OCI-LY7 (cell line): ENCODE measurements at regions not wholly inside any gene's neighbourhood (a gene's known extent, or its start where the extent isn't known, plus 50 kb on each side); places are given as distances from the start of the nearest gene placed in this dataset.

ENCODE experiments used
- BruUV-seq: library from RNA; stranded (reverse); fragments of 400-500 nt; replicated peaks from 2 replicates; lab custom pipeline; 2021; lab: Mats Ljungman, UMichigan
- CTCF ChIA-PET: fragments of 300-600 bp; sonication (Branson Sonifier 250); formaldehyde crosslinking; loops from one replicate; lab custom pipeline; 2022; ENCODE audit warnings: antibody characterized with exemption; ENCODE audit not compliant: unreplicated experiment; lab: Charles Lee
- POLR2A ChIA-PET: fragments of 300-600 bp; sonication (Branson Sonifier 250); formaldehyde crosslinking; loops from one replicate; lab custom pipeline; 2022; ENCODE audit warnings: antibody characterized with exemption; lab: Charles Lee
- DNase-seq: peaks from one replicate; pipeline ENCODE4 v3.0.0-alpha.2; 2015; ENCODE audit warnings: low spot score
- H2AFZ ChIP-seq: fragments of 200-600 bp; sonication (generic), shearing (Covaris generic); 2 replicates; pipeline ENCODE4 v1.6.1; 2014; ENCODE audit warnings: mild to moderate bottlenecking, antibody characterized with exemption, low read length, moderate library complexity
- H3K27ac ChIP-seq: fragments of 200-600 bp; sonication (generic); 2 replicates; pipeline ENCODE4 v1.5.1; 2014; ENCODE audit warnings: mixed run types, low read depth, mild to moderate bottlenecking, moderate library complexity, low read length, inconsistent platforms; ENCODE audit not compliant: poor library complexity, severe bottlenecking
- H3K36me3 ChIP-seq: fragments of 200-600 bp; sonication (generic); 2 replicates; pipeline ENCODE4 v1.6.1; 2014; ENCODE audit warnings: mild to moderate bottlenecking, antibody characterized with exemption, low read length, moderate library complexity, mixed read lengths; ENCODE audit not compliant: insufficient read depth
- H3K4me1 ChIP-seq: fragments of 200-600 bp; sonication (generic); 2 replicates; pipeline ENCODE4 v1.5.1; 2014; ENCODE audit warnings: mild to moderate bottlenecking, low read length; ENCODE audit not compliant: insufficient read depth, poor library complexity, severe bottlenecking
- H3K4me2 ChIP-seq: fragments of 200-600 bp; sonication (generic); 2 replicates; pipeline ENCODE4 v1.6.1; 2014; ENCODE audit warnings: mild to moderate bottlenecking, low read length
- H3K4me3 ChIP-seq: fragments of 200-600 bp; sonication (generic); 2 replicates; pipeline ENCODE4 v1.5.1; 2014; ENCODE audit warnings: mild to moderate bottlenecking, low read depth, low read length; ENCODE audit not compliant: poor library complexity, severe bottlenecking
- H3K79me2 ChIP-seq: fragments of 200-600 bp; sonication (generic); 2 replicates; pipeline ENCODE4 v1.6.1; 2016; ENCODE audit warnings: low read depth, mild to moderate bottlenecking, low read length, moderate library complexity, mixed read lengths; ENCODE audit not compliant: insufficient read depth
- H3K9me2 ChIP-seq: fragments of 200-600 bp; sonication (generic); 2 replicates; pipeline ENCODE4 v1.6.1; 2016; ENCODE audit warnings: mild to moderate bottlenecking, low read length, mixed read lengths; ENCODE audit not compliant: insufficient read depth
- H3K9me3 ChIP-seq: fragments of 200-600 bp; sonication (generic); 2 replicates; pipeline ENCODE4 v1.6.1; 2014; ENCODE audit warnings: mild to moderate bottlenecking, mixed run types, low read length, mixed read lengths
- H4K20me1 ChIP-seq: fragments of 200-600 bp; sonication (generic); 2 replicates; pipeline ENCODE4 v1.6.1; 2014; ENCODE audit warnings: mild to moderate bottlenecking, antibody characterized with exemption, low read length, moderate library complexity, mixed read lengths; ENCODE audit not compliant: insufficient read depth
- EZH2phosphoT487 ChIP-seq: fragments of 200-600 bp; sonication (generic); IDR thresholded peaks from 2 replicates; pipeline ENCODE4 v1.6.1; 2018; ENCODE audit warnings: low read depth, borderline replicate concordance, mild to moderate bottlenecking, mixed run types, antibody characterized with exemption, low read length, moderate library complexity, mixed read lengths
- intact Hi-C: fragments of 100-400 bp; cut with micrococcal nuclease; formaldehyde crosslinking; loops from one replicate; pipeline ENCODE4 v1.10.0; 2022; ENCODE audit not compliant: unreplicated experiment
- TF ChIP-seq, protein P1 (sequence below): fragments of 200-600 bp; sonication (generic); conservative IDR thresholded peaks from 2 replicates; pipeline ENCODE4 v1.5.1; 2014; ENCODE audit warnings: mild to moderate bottlenecking, antibody characterized with exemption, low read length, moderate library complexity, mixed read lengths

DNA sequence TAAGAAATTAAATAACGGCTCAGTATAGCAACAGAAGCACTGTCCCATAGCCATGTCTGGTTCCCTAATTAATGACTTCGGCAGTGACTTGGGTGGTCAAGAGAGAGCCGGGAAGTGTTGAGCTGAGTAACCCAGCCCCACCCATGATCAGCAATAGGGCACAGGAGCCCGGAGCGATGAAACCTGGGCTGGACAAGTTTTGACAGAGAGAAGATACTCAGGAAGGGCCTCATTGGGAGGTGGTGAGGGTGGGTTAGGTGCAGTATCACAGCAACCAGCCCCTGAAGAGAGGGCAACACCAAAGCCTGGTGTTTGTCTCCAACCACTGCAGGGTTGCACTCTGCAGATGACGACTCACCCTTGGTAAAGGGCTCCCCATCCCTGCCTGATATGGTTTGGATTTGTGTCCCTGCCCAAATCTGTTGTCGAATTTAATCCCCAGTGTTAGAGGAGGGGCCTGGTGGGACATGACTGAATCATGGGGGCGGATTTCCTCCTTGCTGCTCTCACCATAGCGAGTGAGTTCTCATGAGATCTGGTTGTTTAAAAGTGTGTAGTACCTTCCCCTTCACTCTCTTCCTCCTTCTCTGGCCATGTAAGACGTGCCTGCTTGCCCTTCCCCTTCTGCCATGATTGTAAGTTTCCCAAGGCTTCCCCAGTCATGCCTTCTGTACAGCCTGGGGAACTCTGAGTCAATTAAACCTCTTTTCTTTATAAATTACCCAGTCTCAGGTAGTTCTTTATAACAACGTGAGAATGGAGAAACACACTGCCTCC lies 124.9 kb upstream of the MED13L start:
- DNase-seq = no peak
- H3K4me3 ChIP-seq = no peak overlapping the region
- H3K36me3 ChIP-seq = no peaks in the 10 kb centered on the region
- POLR2A ChIA-PET = interaction anchor here (0.6 kb wide), 1 partner anchor 1062 kb away, joined by 3 read pairs; no protein-coding TSS in a partner anchor
- TF ChIP-seq, protein P1, sequence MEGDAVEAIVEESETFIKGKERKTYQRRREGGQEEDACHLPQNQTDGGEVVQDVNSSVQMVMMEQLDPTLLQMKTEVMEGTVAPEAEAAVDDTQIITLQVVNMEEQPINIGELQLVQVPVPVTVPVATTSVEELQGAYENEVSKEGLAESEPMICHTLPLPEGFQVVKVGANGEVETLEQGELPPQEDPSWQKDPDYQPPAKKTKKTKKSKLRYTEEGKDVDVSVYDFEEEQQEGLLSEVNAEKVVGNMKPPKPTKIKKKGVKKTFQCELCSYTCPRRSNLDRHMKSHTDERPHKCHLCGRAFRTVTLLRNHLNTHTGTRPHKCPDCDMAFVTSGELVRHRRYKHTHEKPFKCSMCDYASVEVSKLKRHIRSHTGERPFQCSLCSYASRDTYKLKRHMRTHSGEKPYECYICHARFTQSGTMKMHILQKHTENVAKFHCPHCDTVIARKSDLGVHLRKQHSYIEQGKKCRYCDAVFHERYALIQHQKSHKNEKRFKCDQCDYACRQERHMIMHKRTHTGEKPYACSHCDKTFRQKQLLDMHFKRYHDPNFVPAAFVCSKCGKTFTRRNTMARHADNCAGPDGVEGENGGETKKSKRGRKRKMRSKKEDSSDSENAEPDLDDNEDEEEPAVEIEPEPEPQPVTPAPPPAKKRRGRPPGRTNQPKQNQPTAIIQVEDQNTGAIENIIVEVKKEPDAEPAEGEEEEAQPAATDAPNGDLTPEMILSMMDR = no peak
- no peak for TF ChIP-seq EZH2phosphoT487
- no peaks in the 10 kb centered on the region for H3K9me2 ChIP-seq
- H3K4me2 ChIP-seq = no peak overlapping the region
- H4K20me1 ChIP-seq = no peaks in the 10 kb centered on the region
- no peaks in the 10 kb centered on the region for H3K4me1 ChIP-seq
- intact Hi-C loops = no loop called here
- peaks cover 8% of the 10 kb centered on the region for H3K9me3 ChIP-seq
- H3K27ac ChIP-seq = no peak overlapping the region
- H3K79me2 ChIP-seq = no peaks in the 10 kb centered on the region
- CTCF ChIA-PET = no interaction called here
- BruUV-seq = no TSS peak
- H2AFZ ChIP-seq = no peak overlapping the region

DNA sequence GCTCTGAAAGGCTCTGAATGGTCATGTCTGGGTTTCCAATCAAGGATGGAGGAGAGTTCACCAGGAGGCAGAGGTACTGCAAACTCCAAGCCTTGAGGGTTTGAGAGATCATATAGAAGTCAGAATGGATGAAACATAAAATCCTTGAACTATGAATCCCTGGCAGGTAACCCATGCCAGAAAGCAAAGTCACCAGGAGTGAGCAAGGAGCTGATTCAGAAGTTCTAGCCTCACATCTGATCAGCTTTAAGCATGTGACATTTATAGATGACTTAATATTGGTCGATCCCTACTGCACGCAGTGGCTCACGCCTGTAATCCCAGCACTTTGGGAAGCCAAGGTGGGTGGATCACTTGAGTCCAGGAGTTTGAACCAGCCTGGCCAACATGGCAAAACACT lies 126.1 kb upstream of the MED13L start:
- Histone ChIP-seq H3K9me2 (no peaks in the 10 kb centered on the region), H3K79me2 (no peaks in the 10 kb centered on the region), H4K20me1 (no peaks in the 10 kb centered on the region), H3K4me1 (no peaks in the 10 kb centered on the region), H3K27ac (no peak overlapping the region), H3K4me3 (no peak overlapping the region), H3K36me3 (no peaks in the 10 kb centered on the region), H2AFZ (no peak overlapping the region), H3K4me2 (no peak overlapping the region), H3K9me3 (peaks cover 8% of the 10 kb centered on the region)
- no TSS peak for BruUV-seq
- TF ChIP-seq, protein P1 = no peak
- TF ChIP-seq EZH2phosphoT487 = no peak
- ChIA-PET CTCF (no interaction called here), POLR2A (interaction anchor here (0.7 kb wide), 1 partner anchor 980 kb away, joined by 3 read pairs; no protein-coding TSS in a partner anchor)
- intact Hi-C loops = no loop called here
- DNase-seq = no peak

DNA sequence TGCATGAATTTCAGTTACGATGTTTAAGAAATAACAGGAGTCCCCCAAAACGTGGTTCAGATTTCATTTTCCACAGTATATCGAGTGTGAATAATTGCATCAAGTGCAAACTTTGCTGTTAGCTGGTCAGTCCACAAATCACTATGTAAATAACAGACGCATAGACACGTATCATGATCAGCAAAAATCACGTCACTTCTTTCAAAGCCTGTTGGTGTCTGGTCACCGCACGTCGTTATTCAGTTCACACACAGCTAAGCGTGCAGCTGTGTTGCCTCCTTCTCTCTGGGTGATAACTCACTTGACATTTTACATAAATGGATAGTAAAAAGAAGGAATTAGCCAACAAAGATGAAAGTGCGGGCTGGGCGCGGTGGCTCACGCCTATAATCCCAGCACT lies 126.8 kb upstream of the MED13L start:
- Histone ChIP-seq H2AFZ (no peak overlapping the region), H3K9me3 (peaks cover 8% of the 10 kb centered on the region), H3K27ac (no peak overlapping the region), H3K36me3 (no peaks in the 10 kb centered on the region), H4K20me1 (no peaks in the 10 kb centered on the region), H3K79me2 (no peaks in the 10 kb centered on the region), H3K4me3 (no peak overlapping the region), H3K4me2 (no peak overlapping the region), H3K4me1 (no peaks in the 10 kb centered on the region), H3K9me2 (no peaks in the 10 kb centered on the region)
- intact Hi-C loops = no loop called here
- no peak for DNase-seq
- ChIA-PET CTCF (no interaction called here), POLR2A (no interaction called here)
- no peak for TF ChIP-seq EZH2phosphoT487
- TF ChIP-seq, protein P1 = no peak
- no TSS peak for BruUV-seq
